ENCODE measurements at regions not wholly inside any gene's neighbourhood (a gene's known extent, or its start where the extent isn't known, plus 50 kb on each side); places are given as distances from the start of the nearest gene placed in this dataset.

GRCh38 chr16:6667393-6667792 is 665.3 kb upstream of the RBFOX1 start:
- Mint-ChIP-seq H3K9me3 (ENCODE audit: low read depth) (peaks cover 5% of the 10 kb centered on the region), H3K36me3 (ENCODE audit: low read depth) (no peaks in the 10 kb centered on the region), H3K27me3 (ENCODE audit: low read depth) (no peaks in the 10 kb centered on the region), H3K4me1 (ENCODE audit: low read depth) (no peaks in the 10 kb centered on the region), H3K4me3 (ENCODE audit: unreplicated experiment) (no peak overlapping the region), H3K27ac (ENCODE audit: unreplicated experiment) (no peak overlapping the region)
- TF ChIP-seq CTCF (IDR thresholded peaks at IDR 0.05), result no peak
- no peak for DNase-seq (ENCODE audit: low spot score)

- Mint-ChIP-seq H3K4me3 (ENCODE audit: unreplicated experiment) (no peak overlapping the region), H3K36me3 (ENCODE audit: low read depth) (no peaks in the 10 kb centered on the region), H3K27ac (ENCODE audit: unreplicated experiment) (no peak overlapping the region), H3K9me3 (ENCODE audit: low read depth) (no peaks in the 10 kb centered on the region), H3K27me3 (ENCODE audit: low read depth) (no peaks in the 10 kb centered on the region), H3K4me1 (ENCODE audit: low read depth) (no peaks in the 10 kb centered on the region)
- no peak for TF ChIP-seq CTCF (IDR thresholded peaks at IDR 0.05)
- no peak for DNase-seq (ENCODE audit: low spot score)
Measured at GRCh38 chr16:6665126-6665525, 667.5 kb upstream of the RBFOX1 start.

GRCh38 chr16:6663668-6664067 is 669.0 kb upstream of the RBFOX1 start:
- no peaks in the 10 kb centered on the region for H3K4me1 Mint-ChIP-seq (ENCODE audit: low read depth)

GRCh38 chr16:6656760-6657159 is 675.9 kb upstream of the RBFOX1 start:
- no peak overlapping the region for H3K4me3 Mint-ChIP-seq (ENCODE audit: unreplicated experiment)
- H3K9me3 Mint-ChIP-seq (ENCODE audit: low read depth), result peaks cover 4% of the 10 kb centered on the region
- no peaks in the 10 kb centered on the region for H3K36me3 Mint-ChIP-seq (ENCODE audit: low read depth)
- no peaks in the 10 kb centered on the region for H3K27me3 Mint-ChIP-seq (ENCODE audit: low read depth)
- no peak overlapping the region for H3K27ac Mint-ChIP-seq (ENCODE audit: unreplicated experiment)
- no peak for DNase-seq (ENCODE audit: low spot score)
- no peaks in the 10 kb centered on the region for H3K4me1 Mint-ChIP-seq (ENCODE audit: low read depth)
- no peak for TF ChIP-seq CTCF (IDR thresholded peaks at IDR 0.05)

More at GRCh38 chr16:6663668-6664067, 669.0 kb upstream of the RBFOX1 start:
- no peak for TF ChIP-seq CTCF (IDR thresholded peaks at IDR 0.05)
- Mint-ChIP-seq H3K27ac (ENCODE audit: unreplicated experiment) (no peak overlapping the region), H3K9me3 (ENCODE audit: low read depth) (no peaks in the 10 kb centered on the region), H3K27me3 (ENCODE audit: low read depth) (no peaks in the 10 kb centered on the region), H3K36me3 (ENCODE audit: low read depth) (no peaks in the 10 kb centered on the region), H3K4me3 (ENCODE audit: unreplicated experiment) (no peak overlapping the region)
- no peak for DNase-seq (ENCODE audit: low spot score)

GRCh38 chr16:6646891-6647290 is 685.8 kb upstream of the RBFOX1 start:
- peaks cover 6% of the 10 kb centered on the region for H3K9me3 Mint-ChIP-seq (ENCODE audit: low read depth)
- no peak for TF ChIP-seq CTCF (IDR thresholded peaks at IDR 0.05)
- H3K27me3 Mint-ChIP-seq (ENCODE audit: low read depth), result peaks cover 7% of the 10 kb centered on the region
- no peaks in the 10 kb centered on the region for H3K36me3 Mint-ChIP-seq (ENCODE audit: low read depth)
- H3K4me1 Mint-ChIP-seq (ENCODE audit: low read depth), result no peaks in the 10 kb centered on the region
- H3K27ac Mint-ChIP-seq (ENCODE audit: unreplicated experiment), result no peak overlapping the region
- no peak overlapping the region for H3K4me3 Mint-ChIP-seq (ENCODE audit: unreplicated experiment)
- no peak for DNase-seq (ENCODE audit: low spot score)

Measured in chondrocyte (in vitro differentiated cells).